Right forelimb (tissue), 1 donor: ENCODE measurements at regions not wholly inside any gene's neighbourhood (a gene's known extent, or its start where the extent isn't known, plus 50 kb on each side); places are given as distances from the start of the nearest gene placed in this dataset.
"Not testable (repeated sequence)": the region's sequence is repeated elsewhere in the genome, so short reads cannot be mapped to it uniquely, and the experiment has no call there.

Experiments used
- DNase-seq: peaks from one replicate; pipeline ENCODE4 v3.0.0-alpha.2; 2018

- DNase-seq = no peak
Measured at GRCh38 chr6:157727629-157728182, 95.3 kb upstream of the SNX9 start.

GRCh38 chr6:157728183-157728881, 94.7 kb upstream of the SNX9 start:
- no peak for DNase-seq

GRCh38 chr6:157731221-157731620, 91.8 kb upstream of the SNX9 start:
- no peak for DNase-seq

- no peak for DNase-seq
Measured at GRCh38 chr6:157732007-157732406, 91.0 kb upstream of the SNX9 start.

- DNase-seq = no peak
Measured at GRCh38 chr6:157732416-157733161, 90.5 kb upstream of the SNX9 start.

- DNase-seq = not testable (repeated sequence)
Measured at GRCh38 chr6:157736555-157736954, 86.5 kb upstream of the SNX9 start.

GRCh38 chr6:157741321-157741947, 81.6 kb upstream of the SNX9 start:
- no peak for DNase-seq

GRCh38 chr6:157741948-157742556, 81.0 kb upstream of the SNX9 start:
- DNase-seq = peak; percentile 66

- no peak for DNase-seq
Measured at GRCh38 chr6:157744102-157744601, 78.9 kb upstream of the SNX9 start.

- DNase-seq = no peak
Measured at GRCh38 chr6:157746897-157747296, 76.1 kb upstream of the SNX9 start.

- DNase-seq = no peak
Measured at GRCh38 chr6:157747370-157747769, 75.7 kb upstream of the SNX9 start.

- DNase-seq = no peak
Measured at GRCh38 chr6:157748839-157749571, 74.0 kb upstream of the SNX9 start.

GRCh38 chr6:157750973-157751372, 72.1 kb upstream of the SNX9 start:
- not testable (repeated sequence) for DNase-seq

GRCh38 chr6:157751547-157752200, 71.4 kb upstream of the SNX9 start:
- no peak for DNase-seq

- not testable (repeated sequence) for DNase-seq
Measured at GRCh38 chr6:157752879-157753278, 70.2 kb upstream of the SNX9 start.

- no peak for DNase-seq
Measured at GRCh38 chr6:157753291-157753690, 69.8 kb upstream of the SNX9 start.

GRCh38 chr6:157753801-157754200, 69.2 kb upstream of the SNX9 start:
- DNase-seq = not testable (repeated sequence)

- DNase-seq = no peak
Measured at GRCh38 chr6:157754351-157754750, 68.7 kb upstream of the SNX9 start.

- no peak for DNase-seq
Measured at GRCh38 chr6:157755032-157755745, 67.9 kb upstream of the SNX9 start.

GRCh38 chr6:157755746-157756411, 67.2 kb upstream of the SNX9 start:
- no peak for DNase-seq
